ENCODE measurements at regions not wholly inside any gene's neighbourhood (a gene's known extent, or its start where the extent isn't known, plus 50 kb on each side); places are given as distances from the start of the nearest gene placed in this dataset.

DNA sequence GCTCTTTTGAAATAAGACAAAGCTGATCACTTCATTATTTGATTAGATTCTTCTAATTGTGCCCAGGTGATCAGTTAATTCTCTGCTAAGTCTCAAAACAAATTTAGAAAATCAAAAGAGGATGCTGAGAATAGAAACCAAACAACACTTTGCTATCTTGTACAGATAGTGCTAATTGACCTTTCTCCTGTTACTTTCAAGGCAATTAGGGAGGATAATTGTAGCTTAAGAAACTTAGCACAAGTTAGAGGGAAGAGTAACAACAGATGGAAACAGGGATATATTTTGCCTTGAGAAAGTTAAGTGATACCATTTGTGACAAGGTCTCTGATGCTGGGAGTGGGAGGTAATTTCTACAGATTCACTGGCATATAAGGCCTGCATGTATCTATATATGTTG lies 344.8 kb upstream of the GRM7 start:
- Histone ChIP-seq H4K20me1 (ENCODE audit: insufficient read depth, low read length) (no peaks in the 10 kb centered on the region), H3K27me3 (ENCODE audit: insufficient read depth, low read length) (no peaks in the 10 kb centered on the region), H3K4me1 (ENCODE audit: insufficient read depth, low read length) (no peaks in the 10 kb centered on the region), H3K4me2 (ENCODE audit: low read length) (no peak overlapping the region), H3K36me3 (ENCODE audit: insufficient read depth, low read length) (no peaks in the 10 kb centered on the region), H3K27ac (ENCODE audit: low read depth, low read length) (no peak overlapping the region), H3K9ac (ENCODE audit: low read length) (no peak overlapping the region), H3K79me2 (ENCODE audit: insufficient read depth, low read length) (no peaks in the 10 kb centered on the region), H3K4me3 (ENCODE audit: insufficient read depth, low read depth, low read length) (no peak overlapping the region), H2AFZ (ENCODE audit: low read depth, low read length) (no peak overlapping the region), H3K9me3 (ENCODE audit: insufficient read depth, low read depth, low read length) (peaks cover 2% of the 10 kb centered on the region)
- no peaks in the 10 kb centered on the region for H3K9me3 Mint-ChIP-seq (ENCODE audit: unreplicated experiment)
- DNase-seq (ENCODE audit: low read depth) (no peak), FAIRE-seq (no peak)
- no peaks in the 10 kb centered on the region for H3K36me3 Mint-ChIP-seq (ENCODE audit: low read depth, unreplicated experiment)
- TF ChIP-seq EZH2 (IDR thresholded peaks at IDR 0.05; ENCODE audit: insufficient read depth, low read length) = no peak
- TF ChIP-seq, protein P1, sequence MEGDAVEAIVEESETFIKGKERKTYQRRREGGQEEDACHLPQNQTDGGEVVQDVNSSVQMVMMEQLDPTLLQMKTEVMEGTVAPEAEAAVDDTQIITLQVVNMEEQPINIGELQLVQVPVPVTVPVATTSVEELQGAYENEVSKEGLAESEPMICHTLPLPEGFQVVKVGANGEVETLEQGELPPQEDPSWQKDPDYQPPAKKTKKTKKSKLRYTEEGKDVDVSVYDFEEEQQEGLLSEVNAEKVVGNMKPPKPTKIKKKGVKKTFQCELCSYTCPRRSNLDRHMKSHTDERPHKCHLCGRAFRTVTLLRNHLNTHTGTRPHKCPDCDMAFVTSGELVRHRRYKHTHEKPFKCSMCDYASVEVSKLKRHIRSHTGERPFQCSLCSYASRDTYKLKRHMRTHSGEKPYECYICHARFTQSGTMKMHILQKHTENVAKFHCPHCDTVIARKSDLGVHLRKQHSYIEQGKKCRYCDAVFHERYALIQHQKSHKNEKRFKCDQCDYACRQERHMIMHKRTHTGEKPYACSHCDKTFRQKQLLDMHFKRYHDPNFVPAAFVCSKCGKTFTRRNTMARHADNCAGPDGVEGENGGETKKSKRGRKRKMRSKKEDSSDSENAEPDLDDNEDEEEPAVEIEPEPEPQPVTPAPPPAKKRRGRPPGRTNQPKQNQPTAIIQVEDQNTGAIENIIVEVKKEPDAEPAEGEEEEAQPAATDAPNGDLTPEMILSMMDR (IDR thresholded peaks at IDR 0.05; ENCODE audit: insufficient read depth, low read depth, low read length) = no peak
- no peaks in the 10 kb centered on the region for H3K27me3 Mint-ChIP-seq (ENCODE audit: low read depth, unreplicated experiment)
- no peak overlapping the region for H3K27ac Mint-ChIP-seq (ENCODE audit: unreplicated experiment)
- no peaks in the 10 kb centered on the region for H3K4me1 Mint-ChIP-seq (ENCODE audit: low read depth, unreplicated experiment)
- no peak overlapping the region for H3K4me3 Mint-ChIP-seq (ENCODE audit: unreplicated experiment)

DNA sequence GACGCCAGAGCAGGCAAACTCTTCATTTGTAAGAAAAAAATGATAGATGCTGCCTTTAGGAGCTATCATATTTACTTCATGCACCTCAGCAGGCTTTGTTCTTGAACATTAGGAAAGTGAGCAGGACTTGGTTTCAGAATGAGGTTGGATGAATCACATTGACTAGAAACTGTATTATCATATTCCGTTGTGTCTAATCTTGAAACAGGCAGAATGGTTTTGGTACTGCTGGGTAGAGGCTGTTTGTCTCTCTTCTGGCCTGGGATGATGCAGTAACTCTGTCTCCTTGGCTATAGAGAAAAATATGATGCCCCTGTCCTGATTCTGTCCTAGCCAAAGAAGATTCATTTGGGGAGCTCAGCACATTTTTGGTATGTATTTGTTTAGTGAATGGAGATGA lies 344.2 kb upstream of the GRM7 start:
- Mint-ChIP-seq H3K27me3 (ENCODE audit: low read depth, unreplicated experiment) (no peaks in the 10 kb centered on the region), H3K36me3 (ENCODE audit: low read depth, unreplicated experiment) (no peaks in the 10 kb centered on the region), H3K4me3 (ENCODE audit: unreplicated experiment) (no peak overlapping the region), H3K4me1 (ENCODE audit: low read depth, unreplicated experiment) (no peaks in the 10 kb centered on the region), H3K27ac (ENCODE audit: unreplicated experiment) (no peak overlapping the region), H3K9me3 (ENCODE audit: unreplicated experiment) (no peaks in the 10 kb centered on the region)
- H3K27ac ChIP-seq (ENCODE audit: low read depth, low read length) = no peak overlapping the region
- no peaks in the 10 kb centered on the region for H4K20me1 ChIP-seq (ENCODE audit: insufficient read depth, low read length)
- H2AFZ ChIP-seq (ENCODE audit: low read depth, low read length) = no peak overlapping the region
- DNase-seq (ENCODE audit: low read depth) (no peak), FAIRE-seq (no peak)
- H3K4me3 ChIP-seq (ENCODE audit: insufficient read depth, low read depth, low read length) = no peak overlapping the region
- H3K4me2 ChIP-seq (ENCODE audit: low read length) = no peak overlapping the region
- no peak for TF ChIP-seq EZH2 (IDR thresholded peaks at IDR 0.05; ENCODE audit: insufficient read depth, low read length)
- TF ChIP-seq, protein P1 (IDR thresholded peaks at IDR 0.05; ENCODE audit: insufficient read depth, low read depth, low read length) = no peak
- H3K9ac ChIP-seq (ENCODE audit: low read length) = no peak overlapping the region
- no peaks in the 10 kb centered on the region for H3K79me2 ChIP-seq (ENCODE audit: insufficient read depth, low read length)
- no peaks in the 10 kb centered on the region for H3K27me3 ChIP-seq (ENCODE audit: insufficient read depth, low read length)
- peaks cover 2% of the 10 kb centered on the region for H3K9me3 ChIP-seq (ENCODE audit: insufficient read depth, low read depth, low read length)
- no peaks in the 10 kb centered on the region for H3K36me3 ChIP-seq (ENCODE audit: insufficient read depth, low read length)
- no peaks in the 10 kb centered on the region for H3K4me1 ChIP-seq (ENCODE audit: insufficient read depth, low read length)

- peaks cover 2% of the 10 kb centered on the region for H3K9me3 ChIP-seq (ENCODE audit: insufficient read depth, low read depth, low read length)
- no peaks in the 10 kb centered on the region for H3K4me1 Mint-ChIP-seq (ENCODE audit: low read depth, unreplicated experiment)
- no peak for TF ChIP-seq EZH2 (IDR thresholded peaks at IDR 0.05; ENCODE audit: insufficient read depth, low read length)
- TF ChIP-seq, protein P1 (IDR thresholded peaks at IDR 0.05; ENCODE audit: insufficient read depth, low read depth, low read length) = no peak
- no peak overlapping the region for H2AFZ ChIP-seq (ENCODE audit: low read depth, low read length)
- H3K36me3 Mint-ChIP-seq (ENCODE audit: low read depth, unreplicated experiment) = no peaks in the 10 kb centered on the region
- no peaks in the 10 kb centered on the region for H4K20me1 ChIP-seq (ENCODE audit: insufficient read depth, low read length)
- no peak overlapping the region for H3K27ac ChIP-seq (ENCODE audit: low read depth, low read length)
- no peak overlapping the region for H3K9ac ChIP-seq (ENCODE audit: low read length)
- H3K4me3 ChIP-seq (ENCODE audit: insufficient read depth, low read depth, low read length) = no peak overlapping the region
- H3K27me3 Mint-ChIP-seq (ENCODE audit: low read depth, unreplicated experiment) = no peaks in the 10 kb centered on the region
- DNase-seq (ENCODE audit: low read depth) = no peak
- H3K4me2 ChIP-seq (ENCODE audit: low read length) = no peak overlapping the region
- no peaks in the 10 kb centered on the region for H3K79me2 ChIP-seq (ENCODE audit: insufficient read depth, low read length)
- no peaks in the 10 kb centered on the region for H3K4me1 ChIP-seq (ENCODE audit: insufficient read depth, low read length)
- H3K9me3 Mint-ChIP-seq (ENCODE audit: unreplicated experiment) = no peaks in the 10 kb centered on the region
- H3K27ac Mint-ChIP-seq (ENCODE audit: unreplicated experiment) = no peak overlapping the region
- no peaks in the 10 kb centered on the region for H3K27me3 ChIP-seq (ENCODE audit: insufficient read depth, low read length)
- no peak overlapping the region for H3K4me3 Mint-ChIP-seq (ENCODE audit: unreplicated experiment)
- FAIRE-seq = no peak
- no peaks in the 10 kb centered on the region for H3K36me3 ChIP-seq (ENCODE audit: insufficient read depth, low read length)
Observed at GRCh38 chr3:6518709-6519345, 342.1 kb upstream of the GRM7 start.
